Endothelial cell of hepatic sinusoid (primary cell): ENCODE measurements at regions not wholly inside any gene's neighbourhood (a gene's known extent, or its start where the extent isn't known, plus 50 kb on each side); places are given as distances from the start of the nearest gene placed in this dataset.

Experiments
- in situ Hi-C: cut with HindIII; loops from 2 replicates; pipeline ENCODE4 v1.10.0; 2017; ENCODE audit warnings: low sequenced_read_pairs

GRCh38 chr3:166123088-166123487 is 285.9 kb upstream of the BCHE start:
- in situ Hi-C loops: no loop called here

DNA sequence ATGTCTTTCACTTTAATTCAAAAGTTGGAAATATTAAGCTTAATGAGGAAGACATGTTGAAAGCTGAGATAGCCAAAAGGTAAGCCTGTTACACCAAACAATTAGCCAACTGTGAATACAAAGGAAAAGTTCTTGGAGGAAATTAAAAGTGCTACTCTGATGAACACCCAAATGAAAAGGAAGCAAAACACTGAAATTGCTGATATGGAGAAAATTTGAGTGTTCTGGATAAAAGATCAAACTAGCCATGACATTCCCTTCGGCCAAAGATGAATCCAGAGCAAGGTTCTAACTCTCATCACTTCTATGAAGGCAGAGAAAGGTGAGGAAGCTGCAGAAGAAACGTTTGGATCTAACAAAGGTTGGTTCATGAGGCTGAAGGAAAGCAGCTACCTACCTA is 280.8 kb upstream of the BCHE start:
- in situ Hi-C loops: no loop called here

DNA sequence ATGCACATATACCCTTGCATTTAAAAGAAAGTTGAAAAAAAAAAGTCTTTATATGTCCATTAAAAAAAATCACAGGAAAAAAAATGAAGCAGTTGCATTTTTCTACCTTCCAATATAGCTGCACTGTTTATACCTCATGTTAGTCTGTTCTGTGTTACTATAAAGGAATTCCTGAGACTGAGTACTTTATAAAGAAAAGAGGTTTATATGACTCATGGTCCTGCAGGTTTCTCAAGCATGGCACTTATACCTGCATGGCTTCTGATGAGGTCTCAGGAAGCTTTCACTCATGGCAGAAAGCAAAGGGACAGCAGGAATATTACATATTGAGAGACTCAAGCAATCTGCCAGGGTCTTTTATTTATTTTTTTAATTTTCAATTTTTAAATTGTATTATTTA is 277.2 kb upstream of the BCHE start:
- in situ Hi-C loops: no loop called here

DNA sequence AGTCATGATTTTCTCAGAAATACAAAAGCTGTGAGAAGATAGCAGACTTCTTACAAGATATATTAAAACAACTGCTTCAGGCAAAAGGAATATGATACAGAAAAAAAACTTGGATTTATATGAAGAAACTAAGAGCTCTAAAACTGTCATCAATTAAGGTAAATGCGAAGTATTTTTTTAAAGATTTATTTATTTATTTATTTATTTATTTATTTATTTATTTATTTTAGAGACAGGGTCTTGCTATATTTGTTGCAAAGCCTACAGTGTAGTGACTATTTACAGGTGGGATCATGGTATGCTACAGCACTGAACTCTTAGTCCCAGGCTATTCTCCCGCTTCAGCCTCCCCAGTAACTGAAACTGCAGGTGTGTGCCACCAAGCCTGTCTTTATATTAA is 274.3 kb upstream of the BCHE start:
- in situ Hi-C loops: no loop called here

DNA sequence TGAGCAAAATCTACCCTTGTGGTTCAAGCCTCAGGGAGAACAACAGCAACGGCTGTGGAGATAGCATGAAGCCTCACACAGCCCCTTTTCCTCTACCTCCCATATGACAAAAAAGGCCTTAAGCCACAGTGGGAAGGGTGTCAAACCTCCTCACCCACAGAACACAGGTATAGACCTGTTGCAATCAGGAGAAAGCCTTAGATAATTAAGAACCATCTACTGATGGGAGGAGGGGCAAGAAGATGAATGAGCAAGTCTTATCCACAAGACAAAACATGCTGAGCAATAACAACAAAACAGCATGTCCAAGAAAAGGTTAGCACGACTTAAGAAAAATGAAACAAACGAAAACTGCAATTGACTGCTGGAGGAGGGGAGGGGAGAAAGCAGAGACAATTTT is 272.9 kb upstream of the BCHE start:
- in situ Hi-C loops: no loop called here

GRCh38 chr3:166104938-166105337 is 267.7 kb upstream of the BCHE start:
- in situ Hi-C loops: no loop called here

- in situ Hi-C loops: no loop called here
Observed at GRCh38 chr3:166100730-166101129, 263.5 kb upstream of the BCHE start.

DNA sequence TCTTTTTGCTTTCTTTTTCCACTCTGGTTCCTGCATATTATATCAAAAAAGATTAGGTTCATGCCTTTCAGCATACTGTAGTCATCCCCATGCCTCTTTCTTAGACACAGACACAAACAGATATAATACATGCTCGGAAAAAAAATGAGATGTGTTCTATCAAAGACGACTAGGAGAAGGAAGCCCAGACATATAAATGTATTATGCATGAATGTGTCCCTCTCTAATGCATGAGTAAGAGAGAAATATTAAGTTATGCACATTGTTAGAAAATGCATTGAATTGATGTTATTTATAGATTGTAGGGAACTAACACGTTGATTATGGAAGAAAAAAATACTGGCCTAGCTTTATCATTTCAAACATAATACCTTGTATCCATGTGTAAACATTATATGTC is 252.4 kb upstream of the BCHE start:
- in situ Hi-C loops: no loop called here

DNA sequence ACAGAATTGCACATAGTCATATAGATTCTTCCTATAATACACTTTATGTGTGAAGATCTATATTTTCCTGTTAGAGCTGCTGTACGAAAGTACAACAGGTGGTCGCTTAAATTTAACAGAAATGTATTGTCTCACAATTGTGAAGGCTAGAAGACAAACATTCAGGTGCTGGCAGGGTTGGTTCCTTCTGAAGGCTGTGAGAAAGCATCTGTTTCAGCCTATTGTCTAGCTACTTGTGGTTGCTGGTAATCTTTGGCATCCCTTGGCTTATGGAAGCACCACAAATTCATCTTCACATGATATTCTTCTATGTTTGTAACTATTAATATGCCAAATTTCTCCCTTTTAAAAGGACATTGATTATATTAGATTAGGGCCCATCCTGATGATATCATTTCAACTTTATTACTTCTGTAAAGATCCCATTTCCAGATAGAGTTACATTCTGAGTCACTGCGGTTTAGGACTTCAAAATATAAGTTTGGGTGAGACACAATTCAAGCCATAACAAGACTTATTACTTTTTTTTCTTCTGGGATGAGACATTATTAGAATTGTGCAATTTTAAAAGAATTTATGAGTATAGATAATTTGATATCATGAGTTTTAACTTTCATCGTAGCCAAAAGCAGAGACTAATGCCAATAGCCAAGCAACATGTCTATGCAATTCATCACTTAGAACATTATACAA is 248.1 kb upstream of the BCHE start:
- in situ Hi-C loops: no loop called here

- in situ Hi-C loops: no loop called here
Observed at GRCh38 chr3:166080096-166080495, 242.9 kb upstream of the BCHE start.

DNA sequence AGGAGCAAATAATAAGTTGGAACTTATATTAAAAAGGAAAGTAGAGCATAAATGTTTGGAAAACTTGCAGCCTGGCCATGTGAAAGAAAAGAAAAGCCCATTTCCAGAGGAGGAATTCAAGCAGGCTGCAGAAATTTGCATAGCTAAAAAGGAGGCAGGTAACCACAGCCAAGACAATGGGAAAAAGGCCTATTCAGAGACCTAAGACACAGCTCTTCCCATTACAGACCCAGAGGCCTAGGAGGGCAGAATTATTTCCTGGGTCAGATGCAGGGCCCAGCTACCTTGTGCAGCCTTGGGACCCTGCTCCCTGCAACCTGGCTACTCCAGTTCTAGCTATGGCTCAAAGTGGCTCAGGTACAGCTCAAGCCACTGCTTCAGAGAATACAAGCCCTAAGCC is 234.6 kb upstream of the BCHE start:
- in situ Hi-C loops: no loop called here

DNA sequence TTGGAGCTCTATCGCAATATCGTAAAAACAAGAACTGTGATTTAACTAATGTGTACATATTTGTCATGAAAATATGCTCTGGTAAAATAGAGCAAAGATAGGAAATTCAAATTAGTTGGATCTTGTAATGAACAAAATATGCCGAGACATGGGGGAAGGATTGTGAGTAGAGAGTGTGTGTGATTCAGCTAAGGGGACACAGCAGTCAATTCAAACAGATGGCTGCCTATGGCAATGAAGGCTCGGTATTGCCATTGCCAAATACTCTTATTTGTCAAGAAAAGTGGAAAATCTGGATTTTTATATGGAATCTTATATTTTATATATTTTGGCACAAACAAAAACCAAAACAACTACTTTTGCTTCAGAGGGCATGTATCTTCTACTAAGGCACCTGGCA is 227.3 kb upstream of the BCHE start:
- in situ Hi-C loops: no loop called here

DNA sequence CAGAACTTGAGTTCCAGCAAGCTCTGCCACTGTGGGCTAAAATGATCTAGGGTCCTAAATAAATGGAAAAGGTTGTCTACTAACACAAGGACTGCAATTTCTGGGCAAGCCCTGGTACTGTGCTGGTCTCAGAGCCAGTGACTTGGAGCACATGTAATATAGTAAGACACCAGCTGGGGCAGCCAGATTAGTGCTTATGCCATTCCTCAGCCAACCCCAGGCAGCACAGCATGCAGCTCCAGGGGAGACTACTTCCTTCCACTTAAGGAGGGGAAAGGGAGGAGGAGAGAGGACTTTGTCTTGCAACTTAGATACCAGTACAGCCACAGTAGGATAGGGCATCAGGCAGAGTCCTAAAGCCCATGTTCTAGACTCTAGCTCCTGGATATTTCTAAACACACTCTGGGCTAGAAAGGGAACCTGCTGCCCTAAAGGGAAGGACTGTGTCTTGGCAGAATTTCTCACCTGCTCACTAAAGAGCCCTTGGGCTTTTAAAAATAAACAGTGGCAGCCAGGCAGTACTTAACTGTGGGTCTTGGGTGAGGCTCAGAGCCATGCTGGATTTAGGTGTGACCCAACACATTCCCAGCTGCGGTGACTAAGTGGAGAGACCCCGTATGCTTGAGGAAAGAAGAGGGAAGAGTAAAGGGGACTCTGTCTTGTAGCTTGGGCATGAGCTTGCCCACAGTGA is 223.7 kb upstream of the BCHE start:
- in situ Hi-C loops: no loop called here

GRCh38 chr3:166052440-166052839 is 215.2 kb upstream of the BCHE start:
- in situ Hi-C loops: no loop called here

- in situ Hi-C loops: no loop called here
Observed at GRCh38 chr3:166029507-166029906, 192.3 kb upstream of the BCHE start.

- in situ Hi-C loops: no loop called here
Observed at GRCh38 chr3:166013073-166013679, 176.0 kb upstream of the BCHE start.

GRCh38 chr3:166011771-166012170 is 174.5 kb upstream of the BCHE start:
- in situ Hi-C loops: no loop called here

GRCh38 chr3:166005126-166005525 is 167.9 kb upstream of the BCHE start:
- in situ Hi-C loops: no loop called here

- in situ Hi-C loops: no loop called here
Observed at GRCh38 chr3:165994293-165994692, 157.1 kb upstream of the BCHE start.

GRCh38 chr3:165984589-165984988 is 147.4 kb upstream of the BCHE start:
- in situ Hi-C loops: no loop called here

GRCh38 chr3:165983284-165983683 is 146.1 kb upstream of the BCHE start:
- in situ Hi-C loops: no loop called here

DNA sequence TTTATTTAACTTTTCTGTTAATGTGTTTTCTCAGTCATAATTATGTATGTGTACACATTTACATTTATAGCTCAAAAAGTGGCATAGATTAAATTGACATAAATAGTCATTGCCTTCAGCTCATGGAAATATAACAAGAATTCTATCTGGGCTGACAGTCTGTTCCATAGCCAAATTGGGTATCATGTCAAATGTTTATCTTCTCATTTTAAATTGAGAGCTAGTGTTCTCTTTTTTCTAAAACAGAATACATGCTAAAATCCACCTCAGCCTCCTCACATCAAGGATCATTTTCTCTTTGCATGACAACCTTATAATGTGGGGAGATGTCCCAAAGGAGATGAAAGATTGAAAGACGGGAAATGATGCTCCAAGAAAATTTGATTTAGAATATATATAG is 144.1 kb upstream of the BCHE start:
- in situ Hi-C loops: no loop called here
